HG03103 (cell line): ENCODE measurements at regions not wholly inside any gene's neighbourhood (a gene's known extent, or its start where the extent isn't known, plus 50 kb on each side); places are given as distances from the start of the nearest gene placed in this dataset.
A peak's percentile ranks its signal among the peaks of the same experiment; 100 is the strongest.

ENCODE experiments used
- ATAC-seq: cut with Tn5 transposase; IDR thresholded peaks from one replicate; pipeline ENCODE4 v1.9.1; 2021; ENCODE audit warnings: low read depth; ENCODE audit not compliant: unreplicated experiment

DNA sequence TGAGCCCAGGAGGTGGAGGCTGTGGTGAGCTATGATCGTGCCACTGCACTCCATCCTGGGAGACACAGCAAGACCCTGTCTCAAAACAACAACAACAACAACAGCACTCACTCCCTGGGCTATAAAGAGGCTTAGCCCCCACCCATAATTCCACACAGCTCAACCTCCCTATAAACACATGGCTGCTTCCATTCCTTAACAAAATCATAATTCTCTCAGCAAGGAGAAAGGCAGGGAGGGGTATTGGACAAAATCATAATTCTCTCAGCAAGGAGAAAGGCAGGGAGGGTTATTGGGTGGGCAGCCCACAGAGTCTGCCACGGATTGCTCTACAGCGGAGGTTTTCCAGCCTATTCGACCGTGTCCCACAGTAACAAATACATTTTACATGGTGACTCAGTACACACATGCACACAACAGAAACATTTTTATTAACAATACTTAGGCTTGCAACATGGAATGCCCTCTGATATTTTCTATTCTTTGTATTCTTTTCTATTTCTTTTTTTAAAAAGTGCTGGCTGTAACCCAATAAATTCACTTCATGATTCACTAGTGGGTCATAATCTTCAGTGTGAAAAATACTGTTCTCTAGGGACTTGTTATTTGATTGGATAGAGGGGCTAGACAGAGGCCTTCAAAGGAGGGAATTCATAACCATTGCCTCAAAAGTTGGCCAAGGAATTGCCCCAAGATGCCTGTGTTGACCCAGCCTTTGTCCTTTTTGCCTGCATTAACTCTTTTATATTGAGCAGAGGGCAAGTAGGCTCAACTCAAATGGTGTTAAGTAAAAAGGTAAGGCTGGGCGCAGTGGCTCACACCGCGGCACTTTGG, 50.6 kb upstream of the ZMYND8 start:
- no peak for ATAC-seq

DNA sequence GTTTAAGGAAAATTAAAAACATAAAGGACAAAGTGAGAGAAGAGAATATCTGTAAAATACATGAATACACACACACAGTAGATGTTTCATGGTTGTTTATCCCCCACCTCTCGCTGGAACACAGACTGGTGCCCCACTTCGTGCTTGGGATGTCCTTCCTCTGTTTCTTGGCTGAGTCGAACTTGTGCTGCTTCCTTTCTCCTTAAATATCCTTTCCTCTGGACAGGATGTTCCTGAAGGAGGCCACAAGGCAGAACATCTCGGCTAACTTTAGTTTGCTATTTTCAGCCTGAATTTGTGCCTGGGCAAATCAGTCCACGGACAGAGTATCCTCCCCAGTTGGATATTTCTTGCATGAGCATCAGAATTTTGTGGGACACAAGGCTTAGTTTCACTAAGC, 54.7 kb upstream of the ZMYND8 start:
- no peak for ATAC-seq

DNA sequence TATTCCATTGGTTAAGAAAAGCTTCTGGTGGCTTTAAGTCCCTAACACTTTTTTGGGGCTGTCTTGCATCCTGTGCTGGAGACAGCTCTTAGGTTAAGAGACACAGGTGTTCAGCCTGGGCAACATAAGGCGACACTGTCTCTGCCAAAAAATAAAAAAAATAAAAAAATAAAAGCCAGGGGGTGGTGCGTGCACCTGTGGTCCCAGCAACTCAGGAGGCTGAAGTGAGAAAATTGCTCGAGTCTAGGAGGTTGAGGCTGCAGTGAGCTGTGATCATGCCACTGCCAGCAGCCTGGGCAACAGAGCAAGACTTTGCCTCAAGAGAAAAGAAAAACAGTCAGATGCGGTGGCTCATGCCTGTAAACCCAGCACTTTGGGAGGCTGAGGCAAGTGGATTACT, 55.6 kb upstream of the ZMYND8 start:
- no peak for ATAC-seq

DNA sequence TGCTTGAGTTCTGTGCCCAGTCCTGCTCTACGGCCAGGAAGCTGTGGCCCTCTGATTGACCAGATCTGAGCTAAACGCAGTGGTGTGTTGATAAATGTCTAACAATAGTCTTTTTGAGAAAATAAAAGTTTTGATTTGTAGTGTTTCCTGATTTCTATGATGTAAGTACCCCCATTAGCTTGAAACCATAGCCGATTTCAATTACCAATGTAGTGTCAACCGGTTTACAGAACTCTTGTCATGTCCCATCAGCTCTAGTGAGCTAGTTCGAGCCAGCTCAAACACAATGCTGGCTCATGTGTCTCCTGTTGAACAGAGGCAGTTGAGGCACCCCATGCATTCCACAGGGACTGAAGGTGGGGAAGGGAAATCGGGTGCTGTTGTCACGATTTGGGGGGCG, 56.7 kb upstream of the ZMYND8 start:
- no peak for ATAC-seq

DNA sequence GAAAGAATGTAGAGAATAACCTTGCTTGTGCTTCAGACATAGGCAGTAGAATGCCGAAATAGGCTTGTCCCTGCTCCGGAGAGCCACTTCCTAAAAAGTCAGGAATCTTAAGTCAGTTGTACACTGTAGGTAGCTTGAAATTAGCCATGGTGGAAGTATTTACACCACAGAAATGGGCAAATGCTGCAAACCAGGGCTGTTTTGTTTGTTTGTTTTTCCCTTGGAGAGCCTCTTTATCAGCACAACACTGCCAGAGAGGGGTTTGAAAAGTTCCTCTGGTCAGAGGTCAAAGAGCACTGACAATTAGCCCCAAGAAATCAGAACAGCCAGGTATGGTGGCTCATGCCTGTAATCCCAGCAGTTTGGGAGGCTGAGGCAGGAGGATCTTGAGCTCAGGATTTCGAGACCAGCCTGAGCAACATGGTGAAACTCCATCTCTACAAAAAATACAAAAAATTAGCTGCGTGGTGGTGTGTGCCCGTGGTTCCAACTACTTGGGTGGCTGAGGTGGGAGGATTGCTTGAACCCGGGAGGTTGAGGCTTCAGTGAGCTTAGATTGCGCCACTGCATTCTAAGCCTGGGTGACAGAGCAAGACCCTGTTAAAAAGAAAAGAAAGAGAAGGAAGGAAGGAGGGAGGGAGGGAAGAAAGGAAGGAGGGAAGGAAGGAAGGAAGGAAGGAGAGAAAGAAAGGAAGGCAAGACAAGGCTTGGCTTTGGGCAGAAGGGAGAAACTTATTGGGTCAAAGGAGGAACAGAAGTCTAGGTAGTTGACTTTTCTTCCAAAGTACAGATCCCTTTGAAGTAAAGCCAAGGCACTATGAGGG, 61.0 kb upstream of the ZMYND8 start:
- no peak for ATAC-seq

DNA sequence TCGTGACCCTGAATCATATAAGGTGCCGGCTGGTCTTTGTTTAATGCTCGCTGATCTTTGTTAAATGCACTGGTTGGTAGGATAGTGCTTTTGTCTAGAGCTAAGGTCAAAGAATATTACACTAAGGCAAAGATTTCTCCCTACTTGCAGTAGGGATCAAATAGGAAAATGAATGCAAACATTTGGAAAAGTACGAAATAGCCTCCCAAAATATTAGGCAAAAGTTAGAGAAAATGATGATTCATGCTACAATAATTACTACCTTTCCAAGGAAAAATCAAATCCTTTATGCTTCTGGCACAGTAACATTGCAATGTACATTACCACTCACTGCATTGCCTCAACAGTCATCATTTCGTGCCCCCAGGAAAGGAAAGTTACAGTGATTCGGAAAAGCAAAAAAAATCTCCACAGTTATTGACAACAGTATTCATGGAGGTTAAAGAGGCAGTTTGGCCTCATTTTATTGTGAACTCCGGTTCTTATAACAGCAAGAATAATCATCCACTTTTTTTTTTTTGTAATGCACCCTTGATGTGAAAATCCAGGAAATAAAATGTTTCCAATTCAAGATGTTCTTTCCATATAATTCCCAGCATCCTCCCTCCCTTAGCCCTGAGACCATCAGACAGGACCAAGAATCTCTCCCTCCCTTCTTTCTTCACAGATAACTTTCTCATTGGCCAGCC, 61.7 kb upstream of the ZMYND8 start:
- no peak for ATAC-seq

DNA sequence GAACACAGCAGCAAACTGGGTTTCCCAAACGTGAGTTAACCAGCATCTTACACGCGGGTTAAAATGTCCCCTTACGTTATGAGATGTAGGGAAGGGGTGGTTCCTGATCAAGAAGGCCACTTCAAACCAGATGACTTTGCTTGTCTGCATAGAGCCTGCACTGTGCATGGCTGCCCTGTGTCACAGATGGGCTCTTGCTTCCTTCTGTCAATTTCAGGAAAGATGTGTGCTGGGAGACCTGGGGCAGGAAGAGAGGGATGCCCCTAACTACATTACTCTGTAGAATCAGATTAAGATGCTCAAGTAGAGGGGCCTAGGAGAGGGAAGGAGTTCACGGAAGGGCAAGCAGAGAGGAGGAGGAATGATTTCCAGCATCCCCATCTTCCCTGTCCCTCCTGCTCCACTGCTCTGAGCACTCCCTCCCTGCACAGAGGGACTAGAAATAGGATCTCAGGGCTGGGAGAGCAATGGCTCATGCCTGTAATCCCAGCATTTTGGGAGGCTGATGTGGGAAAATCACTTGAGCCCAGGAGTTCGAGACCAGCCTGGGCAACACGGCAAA, 63.5 kb upstream of the ZMYND8 start:
- ATAC-seq = no peak

DNA sequence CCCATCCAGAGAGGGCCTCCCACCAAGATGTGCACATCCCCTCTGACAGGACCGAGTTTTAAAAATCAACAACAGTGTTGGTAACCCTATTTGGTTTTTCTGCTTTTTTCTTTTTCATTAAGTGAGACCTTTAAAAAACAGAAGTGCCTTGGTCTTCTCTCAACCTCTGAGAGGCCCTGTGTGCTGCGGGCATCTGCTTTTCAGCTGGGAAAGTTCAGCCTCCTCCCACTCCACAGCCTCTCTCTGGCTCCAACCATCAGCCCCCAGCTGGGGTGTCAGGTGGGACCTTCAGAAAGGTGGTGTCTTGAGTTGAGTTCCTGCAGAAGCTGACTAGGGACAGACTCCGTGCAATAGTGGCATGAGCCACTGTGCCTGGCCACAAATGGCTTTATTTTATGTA, 64.6 kb upstream of the ZMYND8 start:
- no peak for ATAC-seq

DNA sequence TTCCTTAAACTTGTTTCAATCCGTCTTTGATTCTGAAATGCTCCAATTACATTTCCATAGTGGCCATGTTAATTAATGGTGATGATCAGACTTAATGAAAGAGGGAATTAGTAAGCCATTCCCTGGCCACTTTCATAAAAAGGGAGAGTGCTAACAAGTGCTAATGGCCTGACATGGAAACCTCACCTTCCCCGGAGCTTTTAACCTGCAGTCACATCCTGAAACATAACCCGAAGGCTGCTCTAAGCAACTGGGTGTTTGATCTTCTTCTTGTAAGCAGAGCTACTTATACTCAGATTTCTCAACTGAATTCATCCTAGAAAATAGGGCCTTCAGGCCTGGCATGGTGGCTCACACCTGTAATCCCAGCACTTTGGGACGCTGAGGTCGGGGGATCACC, 67.1 kb upstream of the ZMYND8 start:
- ATAC-seq = no peak

DNA sequence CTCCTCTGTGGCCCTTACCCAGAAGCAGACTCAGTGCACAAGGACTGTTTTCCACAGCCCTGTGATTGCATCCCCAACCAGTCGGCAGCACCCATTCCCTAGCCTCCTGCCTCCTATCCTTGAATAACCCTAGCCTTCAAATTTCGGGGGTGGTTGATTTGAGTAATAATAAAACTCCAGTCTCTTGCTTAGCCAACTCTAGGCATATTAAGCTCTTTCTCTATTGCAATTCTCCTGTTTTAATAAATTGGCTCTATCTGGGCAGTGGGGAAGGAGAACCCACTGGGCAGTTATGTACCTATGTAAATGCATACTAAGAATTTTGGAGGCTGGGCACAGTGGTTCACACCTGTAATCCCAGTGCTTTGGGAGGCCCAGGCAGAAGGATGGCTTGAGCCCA, 70.6 kb upstream of the ZMYND8 start:
- no peak for ATAC-seq

DNA sequence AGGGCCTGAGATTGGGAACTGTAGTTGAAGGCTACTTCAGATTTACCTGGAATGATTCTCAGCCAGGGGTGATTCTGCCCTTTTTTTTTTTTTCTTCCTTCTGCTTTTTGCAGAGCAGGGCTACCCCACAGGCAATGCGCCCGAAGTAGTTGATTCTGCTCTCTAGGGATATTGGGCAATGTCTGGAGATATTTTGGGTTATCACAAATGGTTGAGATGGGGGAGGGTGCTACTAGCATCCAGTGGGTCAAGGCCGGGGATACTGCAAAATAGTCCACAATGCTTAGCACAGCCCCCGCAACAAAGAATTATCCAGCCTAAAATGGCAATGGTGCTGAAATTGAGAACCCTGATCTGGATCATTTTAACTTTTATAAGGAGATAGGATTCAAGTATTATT, 71.2 kb upstream of the ZMYND8 start:
- ATAC-seq = no peak

DNA sequence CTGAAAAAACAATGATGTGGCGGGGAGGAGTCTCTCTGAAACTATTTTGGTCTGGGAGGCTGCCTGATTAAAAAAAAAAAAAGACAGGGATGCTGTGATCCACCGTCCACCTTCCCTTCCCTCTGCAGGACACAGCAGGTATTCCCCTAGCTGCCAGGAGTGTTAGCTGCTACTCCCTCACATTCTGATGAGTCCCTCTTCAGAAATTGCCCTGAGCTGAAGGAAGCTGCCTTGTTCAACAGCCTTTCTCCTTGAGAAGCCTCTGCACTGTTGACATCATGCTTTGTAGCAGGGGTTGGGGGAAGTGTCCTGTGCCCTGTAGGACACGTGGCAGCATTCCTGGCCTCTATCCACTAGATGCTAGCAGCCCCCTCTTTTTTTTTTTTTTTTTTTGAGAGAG, 71.7 kb upstream of the ZMYND8 start:
- ATAC-seq = no peak

DNA sequence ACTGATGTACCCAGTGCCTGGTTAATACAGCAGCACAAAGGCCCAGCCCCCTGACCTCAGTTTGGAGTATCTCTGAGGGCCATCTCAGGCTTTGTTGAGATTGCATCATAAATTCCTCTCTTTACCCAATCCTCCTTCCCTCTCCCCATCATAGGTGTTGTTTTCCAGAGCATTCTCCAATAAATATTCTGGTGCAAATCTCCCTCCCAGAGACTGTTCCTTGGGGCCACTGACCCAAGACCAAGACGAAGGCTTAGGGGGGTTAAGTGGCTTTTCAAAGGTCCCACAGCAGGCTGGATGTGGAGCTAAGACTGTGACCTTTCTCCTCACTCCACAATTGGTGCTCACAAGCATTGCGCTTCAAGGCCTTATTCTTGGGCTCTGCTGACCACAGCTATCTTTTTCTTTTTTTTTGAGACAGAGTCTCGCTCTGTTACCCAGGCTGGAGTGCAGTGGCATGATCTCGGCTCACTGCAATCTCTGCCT, 72.4 kb upstream of the ZMYND8 start:
- no peak for ATAC-seq

DNA sequence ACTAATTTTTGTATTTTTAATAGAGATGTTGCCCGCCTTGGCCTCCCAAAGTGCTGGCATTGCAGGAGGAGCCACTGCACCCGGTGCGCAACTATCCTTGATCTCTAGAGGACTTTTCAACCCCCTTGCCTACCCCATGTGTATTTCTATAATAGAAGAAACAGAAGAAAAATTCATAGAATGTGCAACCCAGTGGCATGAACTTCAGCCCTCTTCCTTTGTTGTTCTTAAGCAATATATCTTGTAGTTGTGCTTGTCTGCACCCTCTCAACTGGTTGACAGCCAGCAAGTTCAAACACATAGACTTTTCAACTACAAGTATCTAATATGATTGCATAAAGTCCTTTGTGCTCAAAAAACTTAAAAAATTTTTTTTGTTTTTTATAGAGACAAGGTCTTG, 72.3 kb upstream of the NCOA3 start:
- no peak for ATAC-seq

DNA sequence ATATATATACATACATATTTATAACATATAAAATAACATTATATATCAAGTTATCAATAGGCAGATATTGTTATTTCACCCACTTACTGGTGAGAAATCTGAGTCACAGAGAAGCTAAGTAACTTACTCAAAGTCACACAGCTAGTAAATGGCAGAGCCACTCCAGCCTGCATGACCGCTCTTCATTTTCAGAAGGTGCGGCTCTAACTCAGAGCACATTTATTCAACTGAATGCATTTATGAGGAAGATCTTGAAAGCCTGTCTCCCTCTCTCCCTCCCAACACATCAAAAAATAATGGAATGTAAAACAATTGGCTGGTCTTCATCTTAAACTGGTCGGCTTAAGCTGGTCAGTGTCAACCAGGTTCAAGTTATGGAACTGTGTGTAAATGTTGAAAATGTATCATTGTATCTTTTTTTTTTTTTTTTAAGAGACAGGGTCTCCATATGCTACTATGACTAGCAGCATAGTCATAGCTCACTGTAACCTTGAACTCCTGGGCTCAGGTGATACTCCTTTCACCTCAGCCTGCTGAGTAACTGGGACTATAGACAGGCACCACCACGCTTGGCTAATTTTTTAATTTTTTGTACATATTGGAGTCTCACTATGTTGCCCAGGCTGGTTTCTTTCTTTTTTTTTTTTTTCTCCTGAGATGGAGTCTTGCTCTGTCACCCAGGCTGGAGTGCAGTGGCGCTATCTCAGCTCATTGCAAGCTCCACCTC, 70.7 kb upstream of the NCOA3 start:
- no peak for ATAC-seq

DNA sequence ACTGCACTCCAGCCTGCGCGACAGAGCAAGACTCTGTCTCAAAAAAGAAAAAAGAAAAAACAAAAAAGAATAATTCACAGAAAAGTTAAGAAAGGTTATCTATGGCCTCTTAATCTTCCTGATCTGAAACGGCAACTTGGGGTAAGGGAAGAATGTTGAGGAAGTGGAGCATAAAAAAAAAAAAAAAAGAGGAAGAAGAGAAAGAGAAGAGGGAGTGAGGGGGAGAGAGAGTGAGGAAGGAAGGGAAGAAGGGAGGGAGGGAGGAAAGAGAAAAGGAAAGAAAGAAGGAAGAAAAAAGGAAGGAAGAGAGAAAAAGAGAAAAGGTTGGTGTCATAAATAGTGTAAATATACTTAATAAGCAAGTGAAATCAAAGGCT, 68.9 kb upstream of the NCOA3 start:
- ATAC-seq = no peak

DNA sequence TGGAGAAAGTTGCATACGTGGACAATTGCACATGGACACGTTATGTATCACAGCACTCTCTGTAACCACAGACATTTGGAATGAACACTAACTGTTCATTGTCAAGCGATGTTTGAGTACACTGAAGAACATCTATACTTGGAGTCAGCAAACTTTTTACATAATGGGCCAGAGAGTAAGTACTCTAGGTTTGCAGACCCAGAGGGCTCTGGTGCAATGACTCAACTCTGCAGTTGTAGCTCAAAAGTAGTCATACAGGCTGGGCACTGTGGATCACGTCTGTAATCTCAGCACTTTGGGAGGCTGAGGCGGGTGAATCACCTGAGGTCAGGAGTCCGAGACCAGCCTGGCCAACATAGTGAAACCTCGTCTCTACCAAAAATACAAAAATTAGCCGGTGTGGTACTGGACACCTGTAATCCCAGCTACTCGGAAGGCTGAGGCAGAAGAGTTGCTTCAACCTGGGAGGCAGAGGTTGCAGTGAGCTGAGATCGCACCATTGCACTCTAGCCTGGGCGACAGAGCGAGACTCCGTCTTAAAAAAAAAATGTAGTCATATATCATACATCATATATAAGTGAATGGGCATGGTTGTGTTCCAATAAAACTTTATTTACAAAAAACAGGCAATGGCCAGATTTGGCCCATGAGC, 67.4 kb upstream of the NCOA3 start:
- ATAC-seq = peak; percentile 46

DNA sequence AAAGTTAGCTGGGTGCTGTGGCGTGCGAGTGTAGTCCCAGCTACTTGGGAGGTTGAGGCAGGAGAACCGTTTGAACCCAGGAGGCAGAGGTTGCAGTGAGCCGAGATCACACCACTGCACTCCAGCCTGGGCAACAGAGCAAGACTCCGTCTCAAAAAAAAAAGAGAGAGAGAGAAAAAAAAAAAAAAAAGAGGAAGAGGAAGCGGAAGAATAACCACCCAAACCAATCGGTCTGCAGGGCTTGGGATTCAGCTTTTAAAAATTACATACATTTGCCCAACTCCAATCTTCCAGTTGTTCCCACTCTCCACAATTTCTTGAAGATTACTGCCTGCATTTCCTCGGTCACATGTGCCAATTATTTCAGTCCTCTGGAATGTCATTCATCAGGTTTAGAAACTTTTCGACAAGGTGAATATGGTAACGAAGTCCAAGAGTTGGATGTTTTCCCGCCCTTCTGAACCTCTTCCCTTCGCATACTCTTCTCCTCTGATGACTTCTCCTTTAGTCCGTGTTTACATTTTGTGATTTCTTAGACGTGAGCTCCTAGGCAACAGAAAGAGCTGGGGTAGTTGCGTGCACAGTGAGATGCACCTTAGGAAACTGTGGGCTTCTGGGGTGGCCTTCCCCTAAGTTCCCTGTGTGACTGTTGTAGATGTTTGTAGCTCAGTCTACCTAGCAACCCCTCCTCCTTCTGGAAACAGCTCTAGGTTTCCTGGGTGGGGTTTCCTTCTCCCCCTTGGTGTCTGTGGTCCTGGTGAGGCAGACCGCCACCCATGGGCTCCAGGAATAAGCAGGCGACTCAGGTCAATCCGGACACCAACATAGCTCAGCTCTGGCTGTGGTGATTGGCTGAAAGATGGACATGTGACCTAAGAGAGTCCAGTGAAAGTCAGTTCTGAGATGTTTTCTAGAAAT, 63.0 kb upstream of the NCOA3 start:
- ATAC-seq = peak; percentile 46
